Adrenal gland (tissue), 9 donors: ENCODE measurements at regions not wholly inside any gene's neighbourhood (a gene's known extent, or its start where the extent isn't known, plus 50 kb on each side); places are given as distances from the start of the nearest gene placed in this dataset.

ENCODE experiments used
- DNase-seq, 7 donors: peaks; one replicate each; pipeline ENCODE4 v3.0.0-alpha.2; 2019 to 2020
- H3K27ac ChIP-seq, 5 donors: fragments of 200-600 bp; sonication (generic) in 4 of 5; 1 replicate in 3 of 5; 2 replicates in 2 of 5; pipeline versions ENCODE4 v1.5.1 to v1.8.0; 2016 to 2020; ENCODE audit warnings: mild to moderate bottlenecking in 1 of 5
- H3K27me3 ChIP-seq: fragments of 200-600 bp; 2 replicates; pipeline ENCODE4 v1.8.0; 2021
- H3K36me3 ChIP-seq, 2 donors: fragments of 200-600 bp; replicated peaks in 1 of 2; 1 replicate in 1 of 2; 2 replicates in 1 of 2; pipeline versions ENCODE4 v1.5.1 to v1.8.0; 2018 to 2022
- H3K4me1 ChIP-seq, 2 donors: fragments of 200-600 bp; replicated peaks in 1 of 2; 1 replicate in 1 of 2; 2 replicates in 1 of 2; pipeline versions ENCODE4 v1.5.1 to v1.8.0; 2018 to 2021
- H3K4me3 ChIP-seq, 4 donors: fragments of 200-600 bp; sonication (generic) in 3 of 4; one replicate each; pipeline ENCODE4 v1.5.1; 2016 to 2018
- H3K9me3 ChIP-seq, 3 donors: fragments of 200-600 bp; sonication (generic) in 1 of 3; replicated peaks in 1 of 3; 1 replicate in 2 of 3; 2 replicates in 1 of 3; pipeline versions ENCODE4 v1.5.1 to v1.8.0; 2016 to 2021
- POLR2A ChIP-seq, 2 donors: fragments of 450-650 bp; IDR thresholded peaks; one replicate each; pipeline ENCODE4 v1.6.1; 2017; ENCODE audit warnings: antibody characterized with exemption in 2 of 2, mild to moderate bottlenecking in 2 of 2, moderate library complexity in 1 of 2
- WGBS, 4 donors: extraction: QIAGEN DNeasy Blood & Tissue Kit in 2 of 4; methylation state at CpG; one replicate each; pipeline versions ENCODE4 v1.1.5 to v1.1.7; 2013 to 2017; 5-methylcytosine and 5-hydroxymethylcytosine counted together
- intact Hi-C, 2 donors: fragments of 100-400 bp; cut with DNase I; formaldehyde crosslinking; loops; one replicate each; pipeline versions ENCODE4 v1.14.1 to v1.15.0; 2022 to 2023
- TF ChIP-seq, protein P1 (sequence below), 6 experiments: fragments of 450-650 bp in 4 of 6; fragments of 200-600 bp in 2 of 6; sonication (generic) in 1 of 6; IDR thresholded peaks; 1 replicate in 5 of 6; 2 replicates in 1 of 6; pipeline versions ENCODE4 v1.5.1 to v1.8.0; 2016 to 2021; ENCODE audit warnings: antibody characterized with exemption in 6 of 6, mild to moderate bottlenecking in 2 of 6, moderate library complexity in 1 of 6
- donor health status: healthy with polysubstance abuse.
- donor health status: Bipolar disorder and iron deficiency.
- donor health status: DM: yes; HTN: yes; CAD: no.
- donor health status: DM: no; HTN: no; CAD: no.
- donor health status: DM: no; HTN: no; CAD: no.

DNA sequence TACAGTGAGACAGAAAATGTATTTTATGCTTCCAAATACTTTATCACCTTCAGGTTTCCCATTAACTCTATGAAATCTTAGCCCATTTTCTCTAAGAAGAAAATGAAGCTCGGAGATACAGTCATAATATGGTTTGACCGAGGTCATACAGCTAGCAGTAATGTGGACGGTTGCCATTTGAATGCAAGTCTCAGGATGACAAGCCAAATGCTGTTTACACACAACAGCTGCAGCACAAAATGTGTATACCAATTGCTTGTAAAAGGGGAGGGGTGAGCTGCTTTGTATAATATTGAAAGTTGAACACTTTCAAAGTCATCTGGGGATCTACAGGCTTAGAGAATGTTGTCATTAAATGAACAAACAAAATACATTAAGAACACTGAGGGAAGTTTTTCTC is 93.8 kb upstream of the FSIP2 start:
- no peak for DNase-seq
- intact Hi-C loops, result no loop called here
- no peaks in the 10 kb centered on the region for H3K36me3 ChIP-seq
- H3K27me3 ChIP-seq, result no peaks in the 10 kb centered on the region
- no peaks in the 10 kb centered on the region for H3K4me1 ChIP-seq
- no peak overlapping the region for H3K4me3 ChIP-seq
- TF ChIP-seq, protein P1, sequence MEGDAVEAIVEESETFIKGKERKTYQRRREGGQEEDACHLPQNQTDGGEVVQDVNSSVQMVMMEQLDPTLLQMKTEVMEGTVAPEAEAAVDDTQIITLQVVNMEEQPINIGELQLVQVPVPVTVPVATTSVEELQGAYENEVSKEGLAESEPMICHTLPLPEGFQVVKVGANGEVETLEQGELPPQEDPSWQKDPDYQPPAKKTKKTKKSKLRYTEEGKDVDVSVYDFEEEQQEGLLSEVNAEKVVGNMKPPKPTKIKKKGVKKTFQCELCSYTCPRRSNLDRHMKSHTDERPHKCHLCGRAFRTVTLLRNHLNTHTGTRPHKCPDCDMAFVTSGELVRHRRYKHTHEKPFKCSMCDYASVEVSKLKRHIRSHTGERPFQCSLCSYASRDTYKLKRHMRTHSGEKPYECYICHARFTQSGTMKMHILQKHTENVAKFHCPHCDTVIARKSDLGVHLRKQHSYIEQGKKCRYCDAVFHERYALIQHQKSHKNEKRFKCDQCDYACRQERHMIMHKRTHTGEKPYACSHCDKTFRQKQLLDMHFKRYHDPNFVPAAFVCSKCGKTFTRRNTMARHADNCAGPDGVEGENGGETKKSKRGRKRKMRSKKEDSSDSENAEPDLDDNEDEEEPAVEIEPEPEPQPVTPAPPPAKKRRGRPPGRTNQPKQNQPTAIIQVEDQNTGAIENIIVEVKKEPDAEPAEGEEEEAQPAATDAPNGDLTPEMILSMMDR (IDR thresholded peaks at IDR 0.05), result no peak
- TF ChIP-seq POLR2A (IDR thresholded peaks at IDR 0.05), result no peak
- 48 to 63% (median 58%) methylated on average over 3 of the region's 3 CpGs for WGBS, 4 donors
- H3K27ac ChIP-seq, result no peak overlapping the region
- H3K9me3 ChIP-seq, result no peaks in the 10 kb centered on the region

DNA sequence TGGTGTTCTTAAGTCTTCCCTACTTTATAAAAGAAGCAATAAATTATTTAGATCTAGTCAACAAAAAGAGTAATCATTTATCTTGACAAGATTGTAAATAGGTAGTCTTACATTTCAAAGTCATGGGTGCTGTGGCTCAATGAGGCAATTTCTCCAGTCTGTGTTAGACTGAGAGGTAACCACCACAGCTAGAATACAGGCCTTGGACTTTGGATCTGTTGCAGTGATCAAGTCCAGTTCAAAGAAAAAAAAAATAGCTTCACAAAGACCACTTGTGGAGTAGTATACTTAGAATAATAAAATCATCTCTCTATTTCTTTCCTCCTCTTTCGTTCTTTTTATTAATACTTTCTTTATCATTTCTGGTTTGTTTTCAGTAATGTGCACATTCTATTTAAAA is 93.1 kb upstream of the FSIP2 start:
- 68 to 90% (median 86%) methylated on average over 1 of the region's 1 CpG for WGBS, 4 donors
- no peak for TF ChIP-seq POLR2A (IDR thresholded peaks at IDR 0.05)
- TF ChIP-seq, protein P1 (IDR thresholded peaks at IDR 0.05), result no peak
- DNase-seq, result no peak
- no peak overlapping the region for H3K4me3 ChIP-seq
- H3K27me3 ChIP-seq, result no peaks in the 10 kb centered on the region
- intact Hi-C loops, result no loop called here
- no peak overlapping the region for H3K27ac ChIP-seq
- H3K36me3 ChIP-seq, result no peaks in the 10 kb centered on the region
- no peaks in the 10 kb centered on the region for H3K4me1 ChIP-seq
- no peaks in the 10 kb centered on the region for H3K9me3 ChIP-seq

DNA sequence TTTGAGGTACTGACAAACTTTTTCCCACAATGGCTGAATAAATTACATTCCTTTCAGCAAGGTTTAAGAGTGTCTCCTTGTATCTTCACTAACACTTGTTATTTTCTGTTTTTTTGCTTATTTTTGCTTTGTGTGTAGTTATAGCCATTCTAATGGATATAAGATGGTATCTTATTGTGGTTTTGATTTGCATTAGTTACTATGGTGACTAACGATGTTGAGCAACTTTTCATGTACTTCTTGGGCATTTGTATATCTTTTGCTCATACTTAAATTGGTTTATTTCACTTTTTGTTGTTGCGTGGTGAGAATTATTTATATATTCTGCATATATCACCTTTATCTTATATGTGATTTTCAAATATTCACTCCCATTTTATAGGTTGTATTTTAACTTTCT is 79.9 kb upstream of the FSIP2 start:
- TF ChIP-seq POLR2A (IDR thresholded peaks at IDR 0.05), result no peak
- TF ChIP-seq, protein P1 (IDR thresholded peaks at IDR 0.05), result no peak
- intact Hi-C loops, result no loop called here
- H3K27ac ChIP-seq, result no peak overlapping the region
- no peaks in the 10 kb centered on the region for H3K27me3 ChIP-seq
- H3K4me3 ChIP-seq, result no peak overlapping the region
- H3K4me1 ChIP-seq, result no peaks in the 10 kb centered on the region
- H3K9me3 ChIP-seq, result peaks cover 0 to 4% (median 0%) of the 10 kb centered on the region in 3 donors
- no peaks in the 10 kb centered on the region for H3K36me3 ChIP-seq
- DNase-seq, result no peak
- WGBS, 4 donors, result 71 to 85% (median 77%) methylated on average over 2 of the region's 2 CpGs

DNA sequence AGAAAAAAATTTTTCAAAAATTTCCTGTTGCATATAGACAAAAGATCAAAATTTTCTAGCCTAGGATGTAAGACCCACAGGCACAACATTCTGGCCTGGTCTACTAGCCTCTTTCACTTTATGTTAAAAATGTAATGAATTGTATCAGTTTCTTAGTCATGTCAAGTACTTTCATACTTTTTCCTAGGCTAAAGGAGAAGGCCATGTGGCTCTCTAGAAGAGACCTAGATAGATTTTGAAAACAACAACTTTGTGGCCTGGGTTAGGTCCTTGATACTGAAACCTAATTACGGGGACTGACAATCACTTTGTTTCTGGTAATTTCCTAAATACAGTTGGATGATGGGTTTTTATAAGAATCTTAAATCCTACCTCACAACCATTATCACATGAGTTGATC is 74.8 kb upstream of the FSIP2 start:
- Histone ChIP-seq H3K27me3 (no peaks in the 10 kb centered on the region), H3K4me1 (no peaks in the 10 kb centered on the region), H3K27ac (no peak overlapping the region), H3K4me3 (no peak overlapping the region), H3K36me3 (no peaks in the 10 kb centered on the region), H3K9me3 (peaks cover 0 to 4% (median 0%) of the 10 kb centered on the region in 3 donors)
- WGBS, 4 donors, result 91 to 99% (median 93%) methylated on average over 1 of the region's 1 CpG
- intact Hi-C loops, result no loop called here
- DNase-seq, result no peak
- TF ChIP-seq, protein P1 (IDR thresholded peaks at IDR 0.05), result no peak
- TF ChIP-seq POLR2A (IDR thresholded peaks at IDR 0.05), result no peak
